ENCODE measurements at regions not wholly inside any gene's neighbourhood (a gene's known extent, or its start where the extent isn't known, plus 50 kb on each side); places are given as distances from the start of the nearest gene placed in this dataset.

DNA sequence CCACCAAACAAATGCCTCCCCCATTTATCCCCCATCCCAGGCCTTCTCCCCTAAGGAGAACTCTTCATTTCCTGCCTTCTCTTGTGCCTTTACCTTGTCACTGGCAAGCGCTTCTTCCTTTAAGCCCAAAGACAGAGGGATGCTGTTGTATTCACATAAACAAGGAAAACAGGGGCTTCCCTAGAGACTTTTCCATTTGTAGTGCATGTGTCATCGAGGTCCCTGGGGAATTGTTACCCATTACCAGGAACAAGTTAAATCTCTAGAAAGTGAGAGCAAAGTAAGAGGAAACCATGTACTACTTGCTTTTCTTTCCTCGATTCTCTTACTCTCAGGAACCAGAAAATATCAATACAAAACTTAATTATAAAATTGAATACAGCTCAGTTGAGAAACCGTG is 114.4 kb upstream of the DPT start:
- no peak for DNase-seq (ENCODE audit: extremely low read depth, low read depth)
- TF ChIP-seq, protein P1, sequence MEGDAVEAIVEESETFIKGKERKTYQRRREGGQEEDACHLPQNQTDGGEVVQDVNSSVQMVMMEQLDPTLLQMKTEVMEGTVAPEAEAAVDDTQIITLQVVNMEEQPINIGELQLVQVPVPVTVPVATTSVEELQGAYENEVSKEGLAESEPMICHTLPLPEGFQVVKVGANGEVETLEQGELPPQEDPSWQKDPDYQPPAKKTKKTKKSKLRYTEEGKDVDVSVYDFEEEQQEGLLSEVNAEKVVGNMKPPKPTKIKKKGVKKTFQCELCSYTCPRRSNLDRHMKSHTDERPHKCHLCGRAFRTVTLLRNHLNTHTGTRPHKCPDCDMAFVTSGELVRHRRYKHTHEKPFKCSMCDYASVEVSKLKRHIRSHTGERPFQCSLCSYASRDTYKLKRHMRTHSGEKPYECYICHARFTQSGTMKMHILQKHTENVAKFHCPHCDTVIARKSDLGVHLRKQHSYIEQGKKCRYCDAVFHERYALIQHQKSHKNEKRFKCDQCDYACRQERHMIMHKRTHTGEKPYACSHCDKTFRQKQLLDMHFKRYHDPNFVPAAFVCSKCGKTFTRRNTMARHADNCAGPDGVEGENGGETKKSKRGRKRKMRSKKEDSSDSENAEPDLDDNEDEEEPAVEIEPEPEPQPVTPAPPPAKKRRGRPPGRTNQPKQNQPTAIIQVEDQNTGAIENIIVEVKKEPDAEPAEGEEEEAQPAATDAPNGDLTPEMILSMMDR (IDR thresholded peaks at IDR 0.05; ENCODE audit: low read depth, low read length) = no peak

DNA sequence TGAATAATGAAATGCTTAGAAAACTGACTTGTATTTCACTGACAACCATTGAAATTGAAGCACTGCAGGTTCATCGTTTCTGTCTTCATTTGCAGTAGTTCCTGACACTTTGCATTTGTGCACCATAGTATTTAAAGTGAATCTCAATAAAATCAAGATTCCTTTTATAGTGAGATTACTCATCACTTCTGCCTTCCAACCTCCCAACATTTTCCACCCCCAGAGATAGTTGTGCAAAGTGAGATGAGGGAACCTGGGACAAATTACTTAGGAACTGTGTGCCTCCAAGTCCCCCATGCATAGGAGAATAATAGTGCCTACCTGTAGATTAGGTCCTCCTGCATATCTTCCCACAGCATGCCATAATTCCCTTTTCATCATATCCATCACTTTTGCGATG is 114.9 kb upstream of the DPT start:
- no peak for DNase-seq (ENCODE audit: extremely low read depth, low read depth)
- TF ChIP-seq, protein P1 (IDR thresholded peaks at IDR 0.05; ENCODE audit: low read depth, low read length) = no peak

DNA sequence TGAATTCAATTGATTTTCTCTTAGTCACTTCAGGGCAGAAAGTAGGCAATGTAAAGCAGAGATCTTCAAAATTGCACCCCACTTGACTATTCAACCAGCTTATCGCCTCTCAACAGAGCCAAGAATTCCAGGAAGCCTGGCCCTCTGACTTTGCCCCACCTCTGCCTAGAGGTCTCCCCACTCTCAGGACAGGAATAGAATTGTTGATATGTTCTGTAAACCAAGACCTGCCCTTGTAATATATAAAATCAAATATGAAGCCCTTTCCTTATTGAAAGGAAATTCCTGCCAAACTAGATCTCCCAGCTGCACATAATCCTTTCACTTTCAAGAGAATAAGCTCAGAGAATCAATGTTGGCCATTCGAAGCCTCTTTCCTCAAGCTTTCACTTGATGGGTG is 116.1 kb upstream of the DPT start:
- no peak for DNase-seq (ENCODE audit: extremely low read depth, low read depth)
- TF ChIP-seq, protein P1 (IDR thresholded peaks at IDR 0.05; ENCODE audit: low read depth, low read length) = no peak

DNA sequence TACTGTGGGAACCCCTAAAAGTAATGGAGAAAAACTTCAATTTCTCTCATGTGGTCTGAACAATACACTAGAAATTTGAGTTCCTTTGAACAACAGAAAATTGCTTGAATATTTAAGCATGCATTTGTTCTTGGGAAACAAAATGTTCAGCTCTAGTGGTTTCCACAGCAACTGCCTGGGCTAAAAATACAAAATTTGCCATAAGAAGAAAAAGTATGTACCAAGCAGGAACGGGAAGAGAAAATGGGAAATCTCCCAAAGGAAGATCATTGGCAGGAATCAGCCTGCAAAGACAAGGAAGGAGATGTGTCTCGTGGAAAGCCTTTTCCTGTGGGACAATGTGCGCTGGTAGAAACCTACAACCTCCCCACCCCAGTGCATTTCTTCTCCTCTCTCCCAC is 119.0 kb upstream of the DPT start:
- no peak for DNase-seq (ENCODE audit: extremely low read depth, low read depth)
- TF ChIP-seq, protein P1 (IDR thresholded peaks at IDR 0.05; ENCODE audit: low read depth, low read length) = no peak

DNA sequence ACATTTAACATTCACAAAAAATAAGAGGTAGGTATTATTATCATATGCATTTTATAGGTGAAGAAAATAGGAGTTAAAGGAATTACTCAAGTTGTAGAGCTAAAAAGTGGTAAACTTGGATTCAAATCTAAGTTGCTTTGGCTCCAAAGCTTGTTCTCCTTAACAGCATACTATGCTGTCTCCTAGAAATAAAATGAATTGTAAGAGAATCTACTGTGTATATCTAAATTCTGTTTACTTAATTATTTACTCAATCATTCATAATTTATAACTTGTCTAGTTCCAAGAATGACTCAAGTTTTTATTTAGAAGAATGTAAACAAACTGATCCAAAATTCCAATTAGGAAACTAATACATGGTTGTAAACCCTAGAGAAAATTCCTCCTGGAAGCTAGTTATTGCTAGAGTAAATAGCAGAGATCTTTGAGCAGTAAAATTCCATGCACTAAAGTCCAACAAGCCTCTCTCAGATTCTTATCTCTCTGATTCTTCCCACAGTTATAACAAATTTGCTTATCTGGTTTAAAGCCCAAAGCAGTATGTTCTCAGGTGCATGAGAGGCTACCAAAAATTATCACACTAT is 132.5 kb upstream of the DPT start:
- no peak for DNase-seq (ENCODE audit: extremely low read depth, low read depth)
- TF ChIP-seq, protein P1 (IDR thresholded peaks at IDR 0.05; ENCODE audit: low read depth, low read length) = no peak

DNA sequence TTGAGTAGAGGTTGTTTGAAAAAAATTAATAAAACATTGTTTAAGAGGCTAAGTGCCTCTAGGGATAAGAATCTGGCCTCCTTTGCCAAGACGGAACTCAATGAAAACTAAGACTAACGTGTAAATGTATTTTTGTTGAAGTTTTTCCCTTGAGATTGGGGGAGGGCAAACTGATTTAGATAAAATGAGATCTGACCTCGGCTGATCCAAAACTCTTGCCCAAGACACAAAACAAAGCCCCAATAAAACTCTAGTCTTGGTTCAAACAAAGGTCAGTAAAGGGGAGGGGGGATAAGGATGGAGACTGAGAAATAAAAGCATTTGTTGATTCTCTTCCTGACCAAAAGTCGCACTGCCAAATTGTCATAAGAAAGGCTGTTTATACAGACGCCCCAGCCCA is 134.8 kb upstream of the DPT start:
- TF ChIP-seq, protein P1 (IDR thresholded peaks at IDR 0.05; ENCODE audit: low read depth, low read length) = no peak
- DNase-seq (ENCODE audit: extremely low read depth, low read depth) = no peak

DNA sequence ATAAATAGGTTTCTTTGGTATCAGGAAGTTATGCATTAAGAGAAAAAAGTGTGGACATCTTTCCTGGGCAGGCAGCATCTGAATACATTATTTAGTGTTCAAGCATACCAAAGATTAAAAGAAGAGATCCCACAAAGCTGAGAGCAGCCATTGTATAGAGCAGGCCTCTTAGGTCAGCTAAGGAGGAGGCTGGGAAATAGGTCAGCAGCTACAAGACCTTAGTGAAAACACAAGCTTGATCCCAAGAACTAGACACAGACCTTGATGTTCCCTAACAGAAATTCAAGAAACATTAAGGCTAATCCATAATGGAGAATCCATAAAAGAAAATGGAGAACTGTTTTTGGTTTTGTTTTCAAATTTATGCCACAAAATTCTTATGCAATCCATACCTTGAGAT is 135.3 kb upstream of the DPT start:
- DNase-seq (ENCODE audit: extremely low read depth, low read depth) = no peak
- TF ChIP-seq, protein P1 (IDR thresholded peaks at IDR 0.05; ENCODE audit: low read depth, low read length) = no peak

All from AG09319 (cell line).